Activated CD4-positive, alpha-beta T cell treated with anti-CD3 and anti-CD28 coated beads, Interleukin-2, amount 50 U/mL, for 24 hours (primary cell): ENCODE measurements at regions not wholly inside any gene's neighbourhood (a gene's known extent, or its start where the extent isn't known, plus 50 kb on each side); places are given as distances from the start of the nearest gene placed in this dataset.

Source experiments
- DNase-seq, 2 donors: peaks; one replicate each; pipeline ENCODE4 v3.0.0-alpha.2; 2020; ENCODE audit warnings: low read depth in 1 of 2, low spot score in 1 of 2

DNA sequence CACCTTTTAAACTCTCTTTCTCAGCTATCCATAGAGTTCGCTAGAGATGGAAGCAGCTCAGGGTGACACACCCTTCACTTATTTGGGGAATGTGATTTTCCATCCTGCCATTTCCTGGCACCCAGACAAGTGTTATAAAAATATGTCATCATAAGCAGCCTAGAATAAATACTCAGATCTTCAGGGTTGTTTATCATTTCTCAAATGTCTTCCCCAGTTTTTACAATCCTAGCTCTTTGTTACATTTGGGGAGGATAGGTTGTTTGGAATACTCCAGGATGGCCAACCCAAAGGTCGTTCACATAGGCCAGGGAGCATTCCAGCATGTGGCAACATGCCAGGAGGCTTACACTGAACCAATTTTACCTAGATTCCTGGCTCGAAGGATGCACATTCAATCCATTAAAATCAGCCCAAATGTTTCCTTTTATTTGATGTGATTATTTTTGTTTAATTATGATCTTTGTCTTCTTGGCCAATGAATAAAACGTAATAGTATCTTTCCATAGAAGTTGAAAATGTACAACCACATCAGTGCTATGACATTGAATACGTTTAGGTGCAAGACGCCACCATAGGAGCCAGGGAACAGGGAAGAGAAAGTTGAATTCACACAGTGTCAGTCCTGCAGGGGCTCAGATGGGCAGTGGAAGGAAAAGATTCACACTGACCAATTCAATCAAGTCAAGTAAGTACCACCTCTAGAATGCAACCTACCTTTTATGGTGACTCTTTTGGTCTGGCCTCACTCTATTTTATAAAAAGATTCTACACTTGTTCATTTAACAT lies 537.7 kb upstream of the MDFIC2 start:
- DNase-seq: no peak

DNA sequence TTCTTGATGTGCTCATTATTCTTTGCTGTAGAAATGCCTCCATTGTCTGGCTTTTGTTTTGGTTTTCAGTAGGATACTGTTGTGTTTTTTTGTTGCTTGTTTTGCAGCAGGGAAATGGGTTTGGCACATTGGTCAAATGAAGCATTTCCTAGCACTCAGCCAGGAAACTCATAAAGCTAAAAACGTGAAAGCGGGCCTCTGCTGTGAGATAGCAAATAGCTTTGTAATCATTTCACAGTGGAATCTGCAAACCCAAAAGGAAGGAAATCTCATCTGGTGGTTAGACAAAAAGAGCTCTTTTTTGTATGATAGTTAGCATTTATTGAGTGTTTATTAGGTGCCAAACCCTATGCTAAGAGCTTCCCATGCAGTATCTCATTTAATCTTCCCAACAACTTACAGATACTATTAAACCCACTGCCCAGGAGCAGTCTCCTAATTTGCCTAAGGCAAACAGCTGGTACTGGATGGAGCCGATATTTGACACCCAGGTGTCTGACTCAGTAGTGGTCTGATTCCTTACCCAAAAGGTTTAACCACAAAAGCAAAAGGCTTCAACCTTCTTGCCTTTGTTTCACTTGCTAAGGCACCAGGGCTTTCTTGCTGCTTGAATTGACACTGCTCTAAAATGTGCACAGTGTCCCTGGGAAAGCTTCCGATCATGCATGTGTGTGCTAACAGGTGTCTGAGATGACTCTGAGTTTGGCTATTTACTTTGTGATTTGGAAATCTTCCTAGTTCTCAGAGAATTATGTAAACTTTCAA lies 527.9 kb upstream of the MDFIC2 start:
- no peak for DNase-seq

DNA sequence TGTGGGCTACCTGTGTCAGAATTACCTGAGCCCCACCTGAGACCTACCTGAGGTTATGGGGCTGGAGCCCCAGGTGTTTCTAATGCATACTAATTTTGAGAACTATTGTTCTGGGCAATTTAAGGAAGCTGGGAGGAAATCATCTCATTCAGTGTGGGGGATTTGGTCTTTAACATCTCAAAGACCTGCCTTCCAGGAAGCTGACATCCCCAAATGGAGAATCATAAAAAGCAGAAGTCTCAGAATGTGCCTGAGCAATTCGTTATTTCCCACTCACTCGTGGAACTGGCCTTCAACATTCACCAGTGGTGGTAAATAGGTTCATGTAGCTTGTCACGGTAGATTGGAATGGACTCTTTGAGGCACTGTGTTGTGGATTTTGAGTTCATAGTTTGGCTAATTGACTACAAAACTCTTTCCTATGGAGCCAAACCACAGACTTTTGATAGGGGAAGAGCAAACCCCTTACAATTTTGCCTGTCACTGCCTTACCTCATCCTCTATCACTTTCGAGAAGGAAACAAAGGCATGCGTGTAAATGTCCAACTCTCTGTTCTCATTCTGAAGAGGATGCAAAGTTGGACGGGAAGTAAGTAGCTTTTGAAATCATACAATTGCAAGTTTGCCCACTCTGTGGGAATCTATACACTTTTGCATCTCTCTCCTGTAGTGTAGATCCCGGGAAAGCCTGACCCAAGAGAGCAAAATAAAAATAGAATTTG lies 521.0 kb upstream of the MDFIC2 start:
- DNase-seq: no peak

DNA sequence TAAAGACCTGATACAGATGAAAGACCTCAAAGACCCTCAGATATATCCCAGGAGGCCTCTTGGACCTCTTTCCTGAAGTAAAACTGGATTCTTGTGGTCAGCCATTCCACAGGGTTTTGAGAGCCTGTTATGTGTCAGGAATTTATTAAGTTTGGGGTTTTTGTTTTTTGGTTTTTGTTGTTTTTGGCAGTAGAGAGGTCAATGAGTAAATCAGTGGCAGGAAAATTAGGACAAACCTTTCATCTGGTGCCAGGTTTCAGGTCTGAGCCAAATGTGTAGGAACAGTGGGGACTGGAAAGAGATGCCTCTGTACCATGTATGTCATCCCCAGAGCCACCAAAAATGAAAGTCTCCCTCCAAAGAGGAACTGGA lies 520.4 kb upstream of the MDFIC2 start:
- DNase-seq: no peak

DNA sequence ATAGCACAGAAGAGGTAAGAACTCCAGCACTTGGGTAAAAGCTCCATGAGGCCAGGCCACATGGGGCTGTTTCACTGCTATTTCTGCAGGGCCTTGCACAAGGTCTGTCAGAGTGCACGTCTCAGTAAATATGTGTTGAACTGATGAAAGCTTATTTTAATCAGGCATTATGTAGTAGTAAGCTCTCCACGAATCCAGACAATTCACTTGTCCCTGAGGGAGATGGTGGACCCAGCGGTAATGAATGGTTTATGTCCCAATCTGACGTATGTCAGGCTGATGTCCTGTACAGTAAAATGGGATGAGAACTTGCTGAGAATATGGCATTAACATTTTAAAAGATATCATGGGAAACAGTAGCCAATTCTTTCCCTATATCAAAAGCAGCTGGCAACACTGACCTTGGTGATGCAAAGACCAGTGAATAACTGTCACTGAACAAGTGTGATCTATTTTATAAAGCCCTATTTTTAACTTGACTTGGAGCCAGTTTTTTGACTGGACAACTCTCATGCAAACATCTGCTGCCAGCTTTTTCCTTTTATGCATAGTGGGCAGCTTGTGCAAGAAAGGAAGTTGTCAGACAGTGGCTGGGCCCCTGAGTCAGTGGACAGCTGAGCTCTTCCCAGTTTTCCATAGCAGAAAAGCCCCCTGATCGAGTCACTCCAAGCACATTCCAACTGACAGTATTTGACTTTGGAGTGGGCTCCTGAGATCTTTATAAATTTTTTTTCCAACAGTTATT lies 519.8 kb upstream of the MDFIC2 start:
- DNase-seq: no peak

DNA sequence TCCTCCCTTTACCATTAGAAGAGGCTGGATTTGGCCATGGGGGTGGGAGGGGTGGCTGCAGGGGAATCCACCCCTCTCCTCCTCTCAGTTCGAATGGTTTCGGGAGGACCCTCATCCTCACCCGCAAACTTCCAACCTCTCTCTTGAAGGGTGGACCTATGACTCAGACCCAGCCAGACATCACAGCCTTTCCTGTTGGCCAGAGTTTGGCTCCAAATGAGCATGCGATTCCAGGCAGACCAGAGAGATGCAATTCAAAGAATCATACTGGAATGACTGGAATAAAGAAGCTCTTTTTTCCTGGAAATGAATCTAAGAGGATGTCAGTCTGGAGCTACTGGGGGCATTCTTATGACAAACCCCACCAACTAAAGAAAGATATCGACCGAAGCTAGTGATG lies 516.7 kb upstream of the MDFIC2 start:
- DNase-seq: no peak

DNA sequence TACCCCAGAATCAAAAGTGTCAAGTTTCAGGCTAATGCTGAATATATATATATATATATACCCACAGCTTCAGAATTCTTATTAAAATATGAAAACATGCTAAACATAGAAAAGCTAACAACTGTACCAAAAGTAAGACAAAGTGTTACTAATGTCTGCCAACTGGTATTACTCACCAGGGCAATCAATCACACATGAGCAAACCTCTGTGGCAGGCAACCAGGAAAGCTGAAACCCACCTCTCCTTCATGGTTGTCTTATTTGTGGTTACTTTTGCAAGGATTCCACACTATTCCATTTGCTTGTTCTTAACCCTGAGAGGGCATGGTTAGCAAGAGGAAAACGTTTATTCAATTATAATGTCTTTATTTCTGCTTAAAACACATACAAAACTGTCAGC lies 512.3 kb upstream of the MDFIC2 start:
- DNase-seq: no peak

DNA sequence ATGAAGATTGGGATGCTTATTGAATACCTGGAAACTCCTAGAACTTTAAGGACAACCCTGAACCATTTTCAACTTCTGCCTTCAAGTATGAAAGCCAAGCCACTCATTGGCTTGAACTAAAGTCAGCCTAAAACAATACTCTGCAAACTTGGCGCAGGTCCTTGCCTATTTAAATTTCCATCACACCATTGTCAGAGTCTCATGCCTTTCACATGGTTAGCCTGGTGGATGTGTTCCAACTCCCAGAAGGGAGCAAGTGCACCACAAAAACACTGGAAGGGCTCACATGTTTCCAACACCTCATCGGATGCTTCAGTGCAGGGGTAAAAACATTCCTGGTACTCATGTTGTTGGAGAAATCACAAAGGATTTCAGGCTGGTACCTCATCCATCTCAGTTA lies 511.6 kb upstream of the MDFIC2 start:
- DNase-seq: no peak

DNA sequence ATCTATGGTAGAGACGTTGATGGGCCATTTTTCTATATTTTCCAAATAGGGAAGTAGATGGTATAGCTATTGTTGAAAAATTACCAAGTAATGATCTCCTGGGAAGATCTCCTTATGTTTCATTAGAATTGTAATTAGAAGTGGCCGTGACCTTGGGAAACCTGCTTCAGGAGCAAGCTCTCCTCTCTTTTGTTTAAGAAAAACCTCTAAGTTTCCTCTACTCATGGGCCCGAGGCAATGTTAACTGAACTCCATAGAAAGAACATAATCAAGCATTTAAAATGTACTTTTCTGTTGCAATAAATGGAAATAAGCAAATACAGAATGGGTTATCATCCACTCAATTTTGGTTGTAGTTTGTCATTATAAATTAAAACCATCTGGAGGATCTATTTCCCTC lies 511.2 kb upstream of the MDFIC2 start:
- no peak for DNase-seq

DNA sequence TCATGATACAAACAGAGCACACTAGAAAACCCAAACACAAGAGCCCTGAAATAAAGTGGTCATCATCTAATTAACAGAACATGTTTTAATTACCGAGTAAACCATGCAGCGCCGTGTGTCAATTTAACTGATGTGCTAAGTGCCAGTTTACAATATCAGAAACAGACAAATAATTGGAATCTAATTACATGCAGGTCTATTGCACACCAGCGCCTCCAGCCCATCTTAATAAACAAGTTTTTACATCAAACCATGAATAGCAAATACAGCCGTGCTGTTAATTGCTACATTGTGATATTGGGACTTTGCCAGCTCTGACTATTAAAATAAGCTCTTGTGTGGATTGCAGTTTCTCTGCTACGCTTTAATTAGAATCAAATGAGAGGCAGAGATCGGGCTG lies 510.2 kb upstream of the MDFIC2 start:
- no peak for DNase-seq

DNA sequence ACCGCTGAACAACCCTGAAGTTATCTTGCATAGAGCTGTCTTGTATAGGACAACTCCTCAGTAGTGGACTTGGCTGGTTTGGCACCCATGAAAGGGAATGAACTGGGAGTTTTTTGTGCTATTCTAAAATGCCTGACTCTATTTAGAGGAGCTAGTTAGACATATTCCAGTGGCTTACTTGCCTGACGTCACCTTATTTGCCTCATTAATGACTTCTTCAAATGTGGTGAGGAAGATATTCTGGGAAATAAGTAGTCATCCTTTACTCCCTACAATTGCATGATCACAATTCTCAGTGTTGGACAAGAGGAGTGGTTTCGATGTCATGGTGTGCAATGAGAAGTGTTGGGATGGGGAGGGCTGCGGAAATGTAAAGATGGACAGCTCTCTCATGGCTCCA lies 509.2 kb upstream of the MDFIC2 start:
- DNase-seq: no peak

DNA sequence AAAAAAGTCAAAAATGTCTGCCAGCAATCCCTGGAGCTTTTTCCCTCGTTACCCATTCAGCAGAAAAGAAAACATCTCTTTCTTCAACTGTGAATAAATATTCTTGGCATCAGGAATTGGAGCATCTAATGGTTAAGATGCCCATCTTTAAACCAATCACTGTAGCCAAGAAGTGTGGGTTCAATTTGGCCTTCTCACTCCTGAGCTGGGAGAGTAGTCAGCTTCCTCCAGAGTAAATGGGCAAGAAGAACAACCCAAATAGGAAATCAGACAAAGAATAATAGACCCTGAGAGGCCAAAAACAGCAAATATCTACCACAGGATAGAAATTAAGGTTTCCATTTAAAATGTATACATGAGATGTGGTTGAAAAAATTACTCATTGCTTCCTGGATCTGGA lies 508.0 kb upstream of the MDFIC2 start:
- no peak for DNase-seq

DNA sequence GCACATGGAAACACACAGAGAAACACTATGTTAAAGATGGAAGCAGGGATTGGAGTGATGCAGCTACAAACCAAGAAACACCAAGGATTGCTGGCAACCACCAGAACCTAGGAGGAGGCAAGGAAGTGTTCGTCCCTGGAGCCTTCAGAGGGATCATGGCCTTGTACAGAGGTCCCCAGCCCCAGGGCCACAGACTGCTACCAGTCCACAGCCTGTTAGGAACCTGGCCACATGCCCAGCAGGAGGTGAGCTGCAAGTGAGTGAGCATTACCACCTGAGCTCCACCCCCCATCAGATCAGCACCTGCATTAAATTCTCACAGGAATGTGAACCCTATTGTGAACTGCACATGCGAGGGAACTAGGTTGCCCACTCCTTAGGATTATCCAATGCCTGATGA lies 505.7 kb upstream of the MDFIC2 start:
- no peak for DNase-seq

DNA sequence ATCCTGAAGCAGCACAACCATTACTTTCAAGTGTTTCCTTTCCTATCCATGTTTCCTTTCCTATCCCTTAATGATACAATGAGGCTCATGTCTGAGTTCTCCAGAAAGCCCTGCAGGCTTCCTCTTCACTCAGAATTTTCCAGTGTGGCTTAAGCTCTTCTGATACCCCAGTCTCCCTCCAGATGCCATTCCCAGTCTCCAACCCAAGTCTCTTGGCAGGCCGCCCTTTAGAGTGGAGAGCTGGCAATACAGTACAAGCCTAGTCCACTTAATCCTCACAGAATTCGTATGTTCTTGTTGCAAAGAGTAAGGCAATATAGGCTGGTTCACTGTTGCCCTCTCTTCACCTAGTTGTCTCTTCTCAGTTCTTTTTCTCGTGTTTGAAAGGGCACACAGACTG lies 503.9 kb upstream of the MDFIC2 start:
- no peak for DNase-seq

DNA sequence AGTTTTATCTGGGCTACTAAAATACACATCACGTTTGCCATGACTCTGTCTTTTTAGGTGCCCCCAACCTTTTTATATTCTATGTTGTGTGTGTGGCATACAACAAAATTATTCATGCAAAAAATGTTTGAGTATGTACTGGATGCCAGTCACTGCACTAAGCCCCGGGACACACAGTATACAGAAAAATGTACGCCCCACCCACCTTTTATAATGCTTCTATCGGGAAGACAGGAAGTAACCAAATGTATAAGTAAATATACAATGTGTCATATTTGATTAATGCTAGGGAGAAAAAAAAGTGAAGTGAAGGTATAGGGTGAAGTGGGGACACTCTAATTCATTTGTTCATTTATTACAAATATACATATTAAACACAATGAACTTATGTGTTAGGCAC lies 503.4 kb upstream of the MDFIC2 start:
- no peak for DNase-seq

DNA sequence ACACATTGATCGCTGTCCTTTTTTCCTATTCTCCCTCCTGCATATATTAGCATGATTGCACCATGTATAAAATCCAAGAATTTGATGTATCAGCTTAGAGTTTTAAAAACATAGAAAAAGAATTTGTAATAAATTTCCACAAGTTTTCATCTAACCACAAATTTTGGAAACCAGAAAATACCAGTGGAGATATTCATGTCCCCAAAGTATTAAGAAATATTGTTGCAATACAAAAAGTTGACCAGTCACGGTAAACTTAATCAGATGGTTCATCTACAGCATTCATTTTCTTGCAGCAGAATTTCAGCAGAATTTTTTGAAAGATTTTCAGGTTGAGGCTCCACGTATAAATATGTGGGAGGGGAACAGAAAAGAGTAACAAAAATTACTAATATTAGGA lies 500.9 kb upstream of the MDFIC2 start:
- no peak for DNase-seq

DNA sequence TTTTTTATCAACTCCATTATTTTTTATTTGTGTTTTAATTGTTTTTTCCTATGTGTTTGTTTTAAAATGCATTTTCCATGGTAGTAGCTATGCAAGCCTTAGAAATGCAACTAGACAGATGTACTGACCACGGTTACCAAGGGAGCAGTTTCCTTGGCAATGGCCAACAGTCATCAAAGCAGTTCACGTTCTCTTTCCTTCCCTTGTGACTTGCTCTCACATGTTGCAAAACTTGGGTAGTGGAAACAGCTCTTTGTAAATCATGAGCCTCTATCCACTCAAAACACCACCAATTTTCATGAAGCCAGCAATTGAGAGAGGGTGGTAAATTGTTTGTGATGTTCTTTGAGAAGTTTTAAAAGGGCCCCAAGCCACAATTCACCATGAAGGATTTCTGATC lies 499.4 kb upstream of the MDFIC2 start:
- no peak for DNase-seq

DNA sequence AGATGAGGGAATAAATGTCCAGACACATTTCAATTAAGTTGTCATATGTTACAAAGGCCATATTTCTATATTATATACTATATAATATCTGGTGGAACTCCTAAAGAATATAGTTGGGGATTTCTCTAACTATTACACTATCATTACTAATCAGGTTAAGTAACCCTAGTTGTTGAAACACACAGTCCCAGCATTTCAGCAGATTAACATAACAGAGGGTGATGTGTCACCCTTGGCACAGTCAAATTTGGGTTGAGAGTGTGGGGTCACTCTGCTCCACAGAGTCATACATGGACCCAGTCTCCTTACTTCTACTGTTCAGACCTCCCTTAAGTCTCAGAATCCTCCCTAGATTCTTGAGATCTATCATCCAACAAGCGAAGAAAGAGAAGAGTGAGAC lies 496.4 kb upstream of the MDFIC2 start:
- no peak for DNase-seq

DNA sequence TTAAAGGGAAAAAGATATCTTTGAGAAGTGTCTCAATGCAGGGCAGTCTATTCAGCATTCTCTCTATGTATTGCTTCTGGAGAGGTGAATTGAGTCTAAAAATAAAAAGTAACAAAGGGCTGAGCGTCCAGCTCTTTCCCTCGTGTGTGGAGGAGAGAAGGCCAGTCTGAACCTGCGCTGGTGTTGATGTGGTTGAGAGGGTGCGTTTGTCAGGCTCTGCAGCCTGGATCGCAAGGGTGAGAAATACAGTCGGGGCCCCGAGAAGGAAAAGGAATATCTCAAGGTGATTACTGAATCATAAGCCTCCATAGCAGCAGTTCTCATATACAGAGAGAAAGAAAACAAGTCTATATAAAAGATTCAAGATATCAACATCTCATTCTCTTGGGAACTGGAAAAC lies 494.1 kb upstream of the MDFIC2 start:
- DNase-seq: no peak

DNA sequence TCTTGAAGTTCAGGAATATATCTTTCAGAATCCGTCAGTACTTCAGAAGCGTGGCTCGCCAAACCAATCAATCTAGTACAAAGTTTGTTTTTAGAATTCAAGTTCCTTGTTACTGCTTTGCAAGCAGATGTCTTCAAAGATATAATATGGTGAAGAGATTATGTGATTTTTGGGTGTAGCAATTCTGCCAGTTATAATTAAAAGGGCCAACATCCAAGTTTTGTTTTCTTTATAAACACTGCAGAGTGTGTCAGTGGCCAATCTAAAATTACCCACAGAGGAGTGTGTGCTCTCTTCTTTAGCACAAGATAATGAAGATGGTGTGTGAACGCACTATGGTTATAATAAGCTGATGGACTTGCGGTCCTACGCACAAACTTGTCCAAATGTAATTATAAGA lies 493.6 kb upstream of the MDFIC2 start:
- no peak for DNase-seq

DNA sequence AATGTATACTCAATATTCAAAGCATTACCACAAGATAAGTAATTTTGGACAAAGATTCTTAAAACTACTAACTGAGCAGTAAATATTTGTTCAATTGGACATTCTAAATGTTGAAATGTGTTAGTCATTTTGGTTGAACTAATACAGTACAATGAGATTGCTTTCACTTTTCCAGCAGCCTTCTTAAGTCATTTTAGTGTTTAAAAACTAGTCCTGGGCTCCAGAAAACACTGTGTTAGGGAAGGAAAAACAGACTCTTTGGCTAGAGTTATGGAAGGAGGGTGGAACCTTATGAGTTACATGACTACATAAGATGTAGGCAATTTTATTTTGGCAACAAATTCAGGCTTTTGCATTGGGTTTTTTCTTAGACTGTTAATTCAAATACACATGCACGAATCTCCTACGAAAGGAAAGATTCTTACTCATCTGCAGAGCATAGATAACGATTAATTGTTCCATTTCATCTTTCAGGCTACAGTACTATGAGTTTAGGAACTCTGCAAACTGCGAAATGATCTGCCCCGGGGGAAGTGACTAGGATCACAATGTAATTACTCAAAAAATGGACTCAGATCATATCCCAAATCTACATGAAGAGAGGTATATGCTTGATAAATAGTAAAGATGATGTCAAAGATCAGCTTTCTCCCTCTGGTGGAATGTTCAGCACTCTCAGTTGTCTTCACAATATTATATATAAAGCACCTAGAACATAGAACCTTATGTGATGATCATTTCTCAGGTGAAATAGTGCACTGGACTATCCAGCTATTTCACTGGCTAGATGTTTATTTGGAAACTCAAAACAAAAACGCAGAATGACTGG lies 492.8 kb upstream of the MDFIC2 start:
- no peak for DNase-seq
